Neuronal stem cell (in vitro differentiated cells): ENCODE measurements at regions not wholly inside any gene's neighbourhood (a gene's known extent, or its start where the extent isn't known, plus 50 kb on each side); places are given as distances from the start of the nearest gene placed in this dataset.

Experiments used
- DNase-seq: peaks from one replicate; pipeline ENCODE4 v3.0.0-alpha.2; 2013; ENCODE audit warnings: low spot score
- H2AFZ ChIP-seq: one replicate; pipeline ENCODE4 v1.6.1; 2013; ENCODE audit warnings: mild to moderate bottlenecking, low read length, inconsistent platforms
- H2AK5ac ChIP-seq: 2 replicates; pipeline ENCODE4 v1.6.1; 2013; ENCODE audit warnings: low read depth, mild to moderate bottlenecking, inconsistent platforms, low read length, moderate library complexity, mixed read lengths
- H2BK120ac ChIP-seq: 2 replicates; pipeline ENCODE4 v1.6.1; 2013; ENCODE audit warnings: low read depth, mild to moderate bottlenecking, inconsistent platforms, low read length, moderate library complexity, mixed read lengths
- H2BK12ac ChIP-seq: one replicate; pipeline ENCODE4 v1.6.1; 2013; ENCODE audit warnings: low read length, inconsistent platforms
- H2BK15ac ChIP-seq: 2 replicates; pipeline ENCODE4 v1.6.1; 2013; ENCODE audit warnings: mild to moderate bottlenecking, low read length, inconsistent platforms, mixed read lengths
- H2BK5ac ChIP-seq: one replicate; pipeline ENCODE4 v1.6.1; 2013; ENCODE audit warnings: inconsistent platforms, mild to moderate bottlenecking, low read length, moderate library complexity
- H3K14ac ChIP-seq: one replicate; pipeline ENCODE4 v1.6.1; 2013; ENCODE audit warnings: low read length, inconsistent platforms
- H3K18ac ChIP-seq: 2 replicates; pipeline ENCODE4 v1.6.1; 2013; ENCODE audit warnings: low read length, inconsistent platforms
- H3K23ac ChIP-seq: 2 replicates; pipeline ENCODE4 v1.6.1; 2013; ENCODE audit warnings: low read depth, mild to moderate bottlenecking, mixed read lengths, low read length, inconsistent platforms; ENCODE audit not compliant: poor library complexity
- H3K27ac ChIP-seq: replicated peaks from 3 replicates; pipeline ENCODE4 v1.5.1; 2013; ENCODE audit warnings: low read length, inconsistent platforms
- H3K27me3 ChIP-seq, 3 experiments: 2 replicates each; pipeline ENCODE4 v1.6.1; 2013; ENCODE audit warnings: low read length in 3 of 3, mild to moderate bottlenecking in 2 of 3, inconsistent platforms in 1 of 3, low read depth in 1 of 3, mixed read lengths in 1 of 3, moderate library complexity in 1 of 3; ENCODE audit not compliant: control insufficient read depth in 3 of 3, insufficient read depth in 3 of 3
- H3K36me3 ChIP-seq, 2 donors: replicated peaks in 1 of 2; 2 replicates each; pipeline ENCODE4 v1.6.1; 2013; ENCODE audit warnings: low read length in 2 of 2; ENCODE audit not compliant: control insufficient read depth in 2 of 2, insufficient read depth in 2 of 2
- H3K4ac ChIP-seq: 2 replicates; pipeline ENCODE4 v1.6.1; 2013; ENCODE audit warnings: inconsistent platforms, mild to moderate bottlenecking, low read length, moderate library complexity
- H3K4me1 ChIP-seq, 2 donors: 1 replicate in 1 of 2; 2 replicates in 1 of 2; pipeline ENCODE4 v1.6.1; 2013; ENCODE audit warnings: low read length in 2 of 2, low read depth in 1 of 2; ENCODE audit not compliant: control insufficient read depth in 2 of 2, insufficient read depth in 1 of 2
- H3K4me2 ChIP-seq: one replicate; pipeline ENCODE4 v1.6.1; 2013; ENCODE audit warnings: mild to moderate bottlenecking, low read length, inconsistent platforms; ENCODE audit not compliant: insufficient read depth, poor library complexity, severe bottlenecking
- H3K4me3 ChIP-seq, 2 donors: 2 replicates each; pipeline ENCODE4 v1.5.1; 2013; ENCODE audit warnings: low read length in 2 of 2, mild to moderate bottlenecking in 2 of 2, inconsistent platforms in 1 of 2, moderate library complexity in 1 of 2
- H3K79me1 ChIP-seq: one replicate; pipeline ENCODE4 v1.6.1; 2013; ENCODE audit warnings: low read depth, mild to moderate bottlenecking, inconsistent platforms, low read length, moderate library complexity
- H3K9ac ChIP-seq: one replicate; pipeline ENCODE4 v1.6.1; 2013; ENCODE audit warnings: mild to moderate bottlenecking, low read depth, low read length, inconsistent platforms; ENCODE audit not compliant: poor library complexity
- H3K9me3 ChIP-seq, 2 donors: replicated peaks in 1 of 2; 2 replicates each; pipeline versions ENCODE3 to v1.6.1; 2013; ENCODE audit warnings: low read length in 2 of 2, mild to moderate bottlenecking in 2 of 2, inconsistent platforms in 1 of 2, low read depth in 1 of 2, mixed read lengths in 1 of 2, moderate library complexity in 1 of 2; ENCODE audit not compliant: control insufficient read depth in 2 of 2, insufficient read depth in 1 of 2
- H4K8ac ChIP-seq: one replicate; pipeline ENCODE4 v1.6.1; 2013; ENCODE audit warnings: low read depth, mild to moderate bottlenecking, inconsistent platforms, low read length, moderate library complexity
- H4K91ac ChIP-seq: one replicate; pipeline ENCODE4 v1.6.1; 2013; ENCODE audit warnings: low read length, low read depth, mild to moderate bottlenecking, inconsistent platforms; ENCODE audit not compliant: poor library complexity
- WGBS, 2 donors: extraction: QIAGEN DNeasy Blood & Tissue Kit; methylation state at CpG; one replicate each; pipeline ENCODE4 v1.1.7; 2013; ENCODE audit warnings: missing lambda C conversion rate in 2 of 2, mixed read lengths in 1 of 2; ENCODE audit not compliant: insufficient read length in 2 of 2, insufficient replicate concordance in 1 of 2; ENCODE audit errors: extremely low coverage in 2 of 2; 5-methylcytosine and 5-hydroxymethylcytosine counted together

DNA sequence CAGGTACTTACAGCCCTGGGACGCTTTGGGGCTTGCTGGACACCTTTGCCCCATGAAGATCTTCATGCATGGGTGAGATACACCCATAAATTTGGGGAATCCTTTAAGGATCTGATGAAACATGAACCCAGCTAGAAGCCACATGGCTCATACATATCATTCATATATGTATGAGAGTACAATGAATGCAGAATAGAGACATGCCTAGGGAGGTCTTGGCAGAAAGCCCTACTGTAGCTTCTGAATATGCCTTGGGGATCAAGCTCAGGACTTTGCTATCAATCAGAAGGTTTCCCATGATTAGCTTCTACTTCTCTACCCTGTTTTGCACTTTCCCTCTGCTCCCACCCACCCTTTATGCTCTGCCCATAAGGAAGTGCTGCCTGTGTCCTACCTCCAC, 368.4 kb downstream of the LPIN1 start:
- no peak overlapping the region for H4K91ac ChIP-seq
- H3K4me1 ChIP-seq: peaks cover 0 to 2% of the 10 kb centered on the region in 2 donors
- no peak overlapping the region for H2BK15ac ChIP-seq
- no peak overlapping the region for H3K14ac ChIP-seq
- H3K4me2 ChIP-seq: no peak overlapping the region
- H3K36me3 ChIP-seq: no peaks in the 10 kb centered on the region
- H3K18ac ChIP-seq: no peak overlapping the region
- H3K9ac ChIP-seq: no peak overlapping the region
- H3K4me3 ChIP-seq: no peak overlapping the region
- H2AFZ ChIP-seq: no peak overlapping the region
- no peak overlapping the region for H2BK12ac ChIP-seq
- no peaks in the 10 kb centered on the region for H3K79me1 ChIP-seq
- peaks cover 0 to 3% of the 10 kb centered on the region in 2 donors for H3K9me3 ChIP-seq
- no peaks in the 10 kb centered on the region for H3K27me3 ChIP-seq
- H2AK5ac ChIP-seq: no peak overlapping the region
- H4K8ac ChIP-seq: no peak overlapping the region
- no CpG with 5 or more reads among the region's 1 CpG for WGBS, 2 donors
- H2BK5ac ChIP-seq: no peak overlapping the region
- H3K23ac ChIP-seq: no peak overlapping the region
- no peak overlapping the region for H2BK120ac ChIP-seq
- H3K27ac ChIP-seq: no peak overlapping the region
- no peak for DNase-seq
- H3K4ac ChIP-seq: no peak overlapping the region

DNA sequence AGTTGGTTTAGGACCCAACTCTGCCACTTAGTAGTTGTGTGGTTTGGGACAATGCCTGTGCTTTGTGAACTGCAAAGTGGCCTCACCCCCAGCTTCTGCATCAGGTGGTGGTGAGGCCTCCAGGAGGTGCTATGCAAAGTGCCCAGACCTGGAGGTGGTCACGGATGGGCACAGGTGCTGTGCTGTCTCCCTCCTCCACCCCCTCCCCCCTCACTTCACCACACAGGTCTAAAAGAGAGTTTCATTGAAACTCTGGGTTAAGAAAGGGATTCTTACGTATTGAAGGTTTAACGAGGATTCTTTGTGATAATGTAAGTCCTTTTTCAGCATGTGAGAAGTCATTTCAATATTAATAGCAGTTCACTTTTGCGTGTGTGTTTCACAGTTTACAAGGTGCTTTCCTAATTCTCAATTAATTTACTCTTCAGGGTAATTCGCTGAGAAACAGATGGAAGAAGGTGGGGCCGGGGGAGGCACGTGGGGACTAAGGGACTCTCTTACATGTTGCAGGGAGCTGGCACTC, 369.9 kb downstream of the LPIN1 start:
- Histone ChIP-seq H3K14ac (no peak overlapping the region), H3K4ac (no peak overlapping the region), H2BK5ac (no peak overlapping the region), H3K9me3 (no peaks in the 10 kb centered on the region), H3K27ac (no peak overlapping the region), H2BK120ac (no peak overlapping the region), H3K36me3 (no peaks in the 10 kb centered on the region), H2AK5ac (no peak overlapping the region), H2AFZ (no peak overlapping the region), H3K23ac (no peak overlapping the region), H3K27me3 (no peaks in the 10 kb centered on the region), H3K79me1 (no peaks in the 10 kb centered on the region), H3K9ac (no peak overlapping the region), H3K18ac (no peak overlapping the region), H4K91ac (no peak overlapping the region), H3K4me3 (no peak overlapping the region), H3K4me1 (peaks cover 0 to 2% of the 10 kb centered on the region in 2 donors), H2BK15ac (no peak overlapping the region), H3K4me2 (no peak overlapping the region), H4K8ac (no peak overlapping the region), H2BK12ac (no peak overlapping the region)
- WGBS, 2 donors: no CpG with 5 or more reads among the region's 7 CpGs
- DNase-seq: no peak

DNA sequence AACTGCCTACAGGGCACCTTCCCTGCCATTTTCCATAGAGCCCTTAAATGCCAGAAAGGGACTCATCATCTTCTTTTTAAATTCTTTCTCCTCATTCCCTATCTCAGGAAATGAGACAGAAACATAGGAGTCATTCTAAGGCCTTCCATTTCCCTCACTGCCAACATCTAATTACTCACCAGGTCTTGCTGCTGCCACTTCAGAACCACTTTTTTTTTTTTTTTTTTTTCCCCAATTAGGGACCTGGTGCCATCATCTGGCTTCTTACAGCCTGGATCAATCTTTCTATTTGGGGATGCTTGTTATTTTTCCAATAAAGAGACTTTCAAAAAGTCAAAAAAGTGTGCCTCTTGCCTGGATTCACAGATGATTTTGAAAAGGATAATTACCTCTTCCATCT, 373.4 kb downstream of the LPIN1 start:
- Histone ChIP-seq H3K79me1 (no peaks in the 10 kb centered on the region), H3K27me3 (no peaks in the 10 kb centered on the region), H2AK5ac (no peak overlapping the region), H2BK5ac (no peak overlapping the region), H4K91ac (no peak overlapping the region), H3K4ac (no peak overlapping the region), H3K9me3 (no peaks in the 10 kb centered on the region), H2AFZ (no peak overlapping the region), H3K23ac (no peak overlapping the region), H3K36me3 (no peaks in the 10 kb centered on the region), H3K27ac (no peak overlapping the region), H4K8ac (no peak overlapping the region), H3K9ac (no peak overlapping the region), H3K14ac (no peak overlapping the region), H2BK120ac (no peak overlapping the region), H2BK12ac (no peak overlapping the region), H3K4me3 (no peak overlapping the region), H3K4me1 (peaks cover 0 to 2% of the 10 kb centered on the region in 2 donors), H2BK15ac (no peak overlapping the region), H3K4me2 (no peak overlapping the region), H3K18ac (no peak overlapping the region)
- no peak for DNase-seq

GRCh38 chr2:12120281-12121150, 374.1 kb downstream of the LPIN1 start:
- Histone ChIP-seq H2BK120ac (no peak overlapping the region), H2BK15ac (no peak overlapping the region), H3K4ac (no peak overlapping the region), H3K14ac (no peak overlapping the region), H3K4me1 (peaks cover 0 to 2% of the 10 kb centered on the region in 2 donors), H3K36me3 (no peaks in the 10 kb centered on the region), H3K23ac (no peak overlapping the region), H3K9ac (no peak overlapping the region), H3K18ac (no peak overlapping the region), H3K4me3 (no peak overlapping the region), H2BK5ac (no peak overlapping the region), H2BK12ac (peak overlapping the region; percentile 36), H4K8ac (no peak overlapping the region), H3K27me3 (no peaks in the 10 kb centered on the region), H3K4me2 (no peak overlapping the region), H3K27ac (no peak overlapping the region), H4K91ac (no peak overlapping the region), H2AK5ac (no peak overlapping the region), H3K9me3 (no peaks in the 10 kb centered on the region), H2AFZ (no peak overlapping the region), H3K79me1 (no peaks in the 10 kb centered on the region)
- no peak for DNase-seq
- no CpG with 5 or more reads among the region's 7 CpGs for WGBS, 2 donors
